MM.1S (cell line): ENCODE measurements at regions not wholly inside any gene's neighbourhood (a gene's known extent, or its start where the extent isn't known, plus 50 kb on each side); places are given as distances from the start of the nearest gene placed in this dataset.

ENCODE experiments used
- DNase-seq: peaks from one replicate; pipeline ENCODE4 v3.0.0-alpha.2; 2015
- H2AFZ ChIP-seq: fragments of 300-600 bp; sonication (generic); 2 replicates; pipeline ENCODE4 v1.6.0; 2016; ENCODE audit warnings: antibody characterized with exemption, low read length
- H3F3A ChIP-seq: fragments of 300-600 bp; sonication (generic); 2 replicates; pipeline ENCODE4 v1.6.1; 2016; ENCODE audit warnings: mild to moderate bottlenecking, antibody characterized with exemption, low read length, moderate library complexity, mixed read lengths; ENCODE audit not compliant: insufficient read depth
- H3K27ac ChIP-seq: fragments of 300-600 bp; sonication (generic); 2 replicates; pipeline ENCODE4 v1.5.1; 2016; ENCODE audit warnings: mild to moderate bottlenecking, low read length
- H3K27me3 ChIP-seq: fragments of 300-600 bp; sonication (generic); replicated peaks from 2 replicates; pipeline ENCODE4 v1.6.0; 2016; ENCODE audit warnings: low read length; ENCODE audit not compliant: insufficient read depth
- H3K36me3 ChIP-seq: fragments of 300-600 bp; sonication (generic); replicated peaks from 2 replicates; pipeline ENCODE4 v1.6.1; 2016; ENCODE audit warnings: mild to moderate bottlenecking, low read length, mixed read lengths; ENCODE audit not compliant: insufficient read depth
- H3K4me1 ChIP-seq: fragments of 300-600 bp; sonication (generic); 2 replicates; pipeline ENCODE4 v1.6.1; 2016; ENCODE audit warnings: low read length, mixed read lengths
- H3K4me2 ChIP-seq: fragments of 300-600 bp; sonication (generic); 2 replicates; pipeline ENCODE4 v1.6.0; 2016; ENCODE audit warnings: low read depth, low read length
- H3K4me3 ChIP-seq: fragments of 300-600 bp; sonication (generic); 2 replicates; pipeline ENCODE4 v1.5.1; 2016; ENCODE audit warnings: low read length, mixed read lengths
- H3K79me2 ChIP-seq: fragments of 300-600 bp; sonication (generic); 2 replicates; pipeline ENCODE4 v1.6.1; 2016; ENCODE audit warnings: mixed run types, low read length, mixed read lengths
- H3K9ac ChIP-seq: fragments of 300-600 bp; sonication (generic); 2 replicates; pipeline ENCODE4 v1.6.1; 2016; ENCODE audit warnings: low read length, mixed read lengths
- H3K9me2 ChIP-seq: fragments of 300-600 bp; sonication (generic); replicated peaks from 2 replicates; pipeline ENCODE4 v1.6.1; 2016; ENCODE audit warnings: mild to moderate bottlenecking, low read length, mixed read lengths; ENCODE audit not compliant: insufficient read depth
- H3K9me3 ChIP-seq: fragments of 300-600 bp; sonication (generic); replicated peaks from 2 replicates; pipeline ENCODE4 v1.6.1; 2016; ENCODE audit warnings: mild to moderate bottlenecking, low read length, mixed read lengths; ENCODE audit not compliant: insufficient read depth
- H4K20me1 ChIP-seq: fragments of 300-600 bp; sonication (generic); 2 replicates; pipeline ENCODE4 v1.6.1; 2016; ENCODE audit warnings: mild to moderate bottlenecking, low read length, moderate library complexity, mixed read lengths; ENCODE audit not compliant: insufficient read depth
- EZH2 ChIP-seq: fragments of 300-600 bp; sonication (generic); optimal IDR thresholded peaks from 2 replicates; pipeline ENCODE3; 2017; ENCODE audit warnings: low read depth, mild to moderate bottlenecking, antibody characterized with exemption, low read length, mixed read lengths
- EZH2phosphoT487 ChIP-seq: fragments of 300-600 bp; sonication (generic); IDR thresholded peaks from 2 replicates; pipeline ENCODE4 v1.6.1; 2018; ENCODE audit warnings: antibody characterized with exemption, low read length
- TF ChIP-seq, protein P1 (sequence below): fragments of 300-600 bp; sonication (generic); IDR thresholded peaks from 2 replicates; pipeline ENCODE4 v1.5.1; 2016; ENCODE audit warnings: antibody characterized with exemption, low read length, mixed read lengths

DNA sequence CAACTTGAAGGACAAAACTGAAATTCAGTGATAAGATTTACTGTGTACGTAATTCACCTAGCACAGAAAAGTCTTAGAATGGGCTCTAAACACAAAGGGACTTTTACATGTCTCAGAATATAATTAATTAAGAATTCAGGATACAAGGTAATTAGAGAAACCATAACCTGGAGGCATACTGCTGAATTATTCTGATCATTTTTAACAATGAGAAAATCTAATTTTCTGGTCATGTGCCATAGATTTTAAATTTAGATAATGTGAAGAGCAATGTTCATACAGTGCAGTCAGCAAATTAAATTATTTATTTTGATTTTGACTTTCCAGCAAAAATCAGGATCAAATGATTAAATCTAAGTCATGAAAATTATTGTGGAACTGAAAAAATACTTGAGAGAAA lies 67.0 kb upstream of the MTNR1B start:
- H3K4me1 ChIP-seq = no peaks in the 10 kb centered on the region
- no peak overlapping the region for H2AFZ ChIP-seq
- H3K27me3 ChIP-seq = no peaks in the 10 kb centered on the region
- H3F3A ChIP-seq = no peaks in the 10 kb centered on the region
- no peaks in the 10 kb centered on the region for H4K20me1 ChIP-seq
- TF ChIP-seq, protein P1, sequence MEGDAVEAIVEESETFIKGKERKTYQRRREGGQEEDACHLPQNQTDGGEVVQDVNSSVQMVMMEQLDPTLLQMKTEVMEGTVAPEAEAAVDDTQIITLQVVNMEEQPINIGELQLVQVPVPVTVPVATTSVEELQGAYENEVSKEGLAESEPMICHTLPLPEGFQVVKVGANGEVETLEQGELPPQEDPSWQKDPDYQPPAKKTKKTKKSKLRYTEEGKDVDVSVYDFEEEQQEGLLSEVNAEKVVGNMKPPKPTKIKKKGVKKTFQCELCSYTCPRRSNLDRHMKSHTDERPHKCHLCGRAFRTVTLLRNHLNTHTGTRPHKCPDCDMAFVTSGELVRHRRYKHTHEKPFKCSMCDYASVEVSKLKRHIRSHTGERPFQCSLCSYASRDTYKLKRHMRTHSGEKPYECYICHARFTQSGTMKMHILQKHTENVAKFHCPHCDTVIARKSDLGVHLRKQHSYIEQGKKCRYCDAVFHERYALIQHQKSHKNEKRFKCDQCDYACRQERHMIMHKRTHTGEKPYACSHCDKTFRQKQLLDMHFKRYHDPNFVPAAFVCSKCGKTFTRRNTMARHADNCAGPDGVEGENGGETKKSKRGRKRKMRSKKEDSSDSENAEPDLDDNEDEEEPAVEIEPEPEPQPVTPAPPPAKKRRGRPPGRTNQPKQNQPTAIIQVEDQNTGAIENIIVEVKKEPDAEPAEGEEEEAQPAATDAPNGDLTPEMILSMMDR = no peak
- TF ChIP-seq EZH2phosphoT487 (no peak), EZH2 (no peak)
- H3K4me2 ChIP-seq = no peak overlapping the region
- no peak overlapping the region for H3K27ac ChIP-seq
- H3K36me3 ChIP-seq = no peaks in the 10 kb centered on the region
- no peaks in the 10 kb centered on the region for H3K9me3 ChIP-seq
- H3K4me3 ChIP-seq = no peak overlapping the region
- no peaks in the 10 kb centered on the region for H3K9me2 ChIP-seq
- no peak for DNase-seq
- no peaks in the 10 kb centered on the region for H3K79me2 ChIP-seq
- no peak overlapping the region for H3K9ac ChIP-seq

- Histone ChIP-seq H3K36me3 (no peaks in the 10 kb centered on the region), H3K9me2 (no peaks in the 10 kb centered on the region), H3K4me2 (no peak overlapping the region), H3K4me3 (no peak overlapping the region), H3K9ac (no peak overlapping the region), H3K79me2 (no peaks in the 10 kb centered on the region), H2AFZ (no peak overlapping the region), H3K27me3 (no peaks in the 10 kb centered on the region), H3F3A (no peaks in the 10 kb centered on the region), H3K9me3 (no peaks in the 10 kb centered on the region), H3K4me1 (no peaks in the 10 kb centered on the region), H3K27ac (no peak overlapping the region), H4K20me1 (no peaks in the 10 kb centered on the region)
- no peak for DNase-seq
- TF ChIP-seq EZH2 = no peak
Observed at GRCh38 chr11:92907671-92908070, 61.8 kb upstream of the MTNR1B start.

DNA sequence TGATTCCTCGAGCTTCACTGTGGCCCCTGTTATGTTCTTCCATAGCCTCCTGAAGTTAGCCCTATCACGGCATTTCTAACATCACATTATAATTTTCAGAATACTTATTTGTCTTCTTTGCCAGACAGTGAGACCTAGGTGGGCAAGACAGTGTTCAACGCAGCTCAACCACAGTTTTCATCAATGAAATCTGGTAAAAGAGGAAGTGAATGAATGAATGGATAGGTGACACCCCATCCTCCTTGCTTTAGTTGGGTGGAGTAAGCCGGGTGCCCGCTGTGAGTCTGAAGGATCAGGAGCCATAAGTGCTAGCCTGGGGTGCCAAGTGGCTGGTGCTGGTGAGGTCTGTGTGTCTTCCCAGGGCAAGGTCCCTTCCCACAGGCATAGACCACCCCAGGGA lies 60.2 kb upstream of the MTNR1B start:
- Histone ChIP-seq H3K79me2 (no peaks in the 10 kb centered on the region), H3K27ac (no peak overlapping the region), H4K20me1 (no peaks in the 10 kb centered on the region), H3K4me2 (no peak overlapping the region), H3K4me3 (no peak overlapping the region), H3F3A (no peaks in the 10 kb centered on the region), H3K36me3 (no peaks in the 10 kb centered on the region), H3K9ac (no peak overlapping the region), H3K9me2 (no peaks in the 10 kb centered on the region), H2AFZ (no peak overlapping the region), H3K27me3 (no peaks in the 10 kb centered on the region), H3K4me1 (no peaks in the 10 kb centered on the region), H3K9me3 (no peaks in the 10 kb centered on the region)
- DNase-seq = no peak
- no peak for TF ChIP-seq EZH2
- TF ChIP-seq, protein P1 = no peak
- TF ChIP-seq EZH2phosphoT487 = no peak

GRCh38 chr11:92911478-92911877 lies 58.0 kb upstream of the MTNR1B start:
- Histone ChIP-seq H3K4me3 (no peak overlapping the region), H3K27ac (no peak overlapping the region), H3K9me3 (no peaks in the 10 kb centered on the region), H3K9ac (no peak overlapping the region), H3K27me3 (no peaks in the 10 kb centered on the region), H3K79me2 (no peaks in the 10 kb centered on the region), H3K4me1 (no peaks in the 10 kb centered on the region), H3K9me2 (no peaks in the 10 kb centered on the region), H2AFZ (no peak overlapping the region), H3F3A (no peaks in the 10 kb centered on the region), H3K4me2 (no peak overlapping the region), H3K36me3 (no peaks in the 10 kb centered on the region), H4K20me1 (no peaks in the 10 kb centered on the region)
- no peak for DNase-seq
- TF ChIP-seq, protein P1 = no peak
- TF ChIP-seq EZH2phosphoT487 (no peak), EZH2 (no peak)
